ENCODE measurements at regions not wholly inside any gene's neighbourhood (a gene's known extent, or its start where the extent isn't known, plus 50 kb on each side); places are given as distances from the start of the nearest gene placed in this dataset.
A peak's percentile ranks its signal among the peaks of the same experiment; 100 is the strongest.

- TF ChIP-seq ZNF331 (CRISPR knock-in tag; IDR thresholded peaks at IDR 0.05; ENCODE audit: low read depth) (no peak), CREB1 (CRISPR knock-in tag; IDR thresholded peaks at IDR 0.05; ENCODE audit: low read depth) (no peak), NANOG (IDR thresholded peaks at IDR 0.05; ENCODE audit: borderline replicate concordance) (no peak), ZNF462 (CRISPR knock-in tag; IDR thresholded peaks at IDR 0.05) (no peak), STAT1 (IDR thresholded peaks at IDR 0.05; ENCODE audit: unreplicated experiment) (no peak), POLR2AphosphoS5 (IDR thresholded peaks at IDR 0.05; ENCODE audit: low read depth) (no peak), EZH2phosphoT487 (IDR thresholded peaks at IDR 0.05; ENCODE audit: unreplicated experiment) (no peak), JUNB (IDR thresholded peaks at IDR 0.05; ENCODE audit: unreplicated experiment) (no peak), ZNF114 (CRISPR knock-in tag; IDR thresholded peaks at IDR 0.05) (no peak), EZH2 (IDR thresholded peaks at IDR 0.05; ENCODE audit: low read depth, unreplicated experiment) (no peak), CTCF (conservative IDR thresholded peaks at IDR 0.05; ENCODE audit: low read depth in 2 of 2) (no peak), ETS1 (IDR thresholded peaks at IDR 0.05) (no peak), REST (IDR thresholded peaks at IDR 0.05; ENCODE audit: unreplicated experiment) (no peak)
- Histone ChIP-seq H3K4me2 (no peak overlapping the region), H3K79me2 (replicated peaks; ENCODE audit: insufficient read depth) (no peaks in the 10 kb centered on the region), H3K4me3 (no peak overlapping the region), H3K4me1 (ENCODE audit: insufficient read depth) (peaks cover 8% of the 10 kb centered on the region), H3K36me3 (ENCODE audit: insufficient read depth) (0 out of 2 replicates have a peak, but pooled peaks cover 4% of the 10 kb centered on the region), H3F3A (replicated peaks; ENCODE audit: low read depth) (0 out of 2 replicates have a peak, but pooled peaks cover 5% of the 10 kb centered on the region), H3K27ac (ENCODE audit: low read depth) (no peak overlapping the region), H3K27me3 (ENCODE audit: insufficient read depth) (no peaks in the 10 kb centered on the region), H4K20me1 (replicated peaks; ENCODE audit: insufficient read depth) (no peaks in the 10 kb centered on the region), H3K9me2 (ENCODE audit: insufficient read depth) (peaks cover 28% of the 10 kb centered on the region), H2AFZ (peak overlapping the region; percentile 23; the same call in 1 of the 2 replicates)
- no peaks in the 10 kb centered on the region for H3K27me3 Mint-ChIP-seq (ENCODE audit: insufficient read depth, low read depth, poor library complexity)
- ATAC-seq: no peak
- no peak overlapping the region for H3K4me3 Mint-ChIP-seq
- H3K9me3 Mint-ChIP-seq: no peaks in the 10 kb centered on the region
- DNase-seq (ENCODE audit: low spot score): no peak
- H3K4me1 Mint-ChIP-seq: no peaks in the 10 kb centered on the region
- no peak overlapping the region for H3K27ac Mint-ChIP-seq
- H3K36me3 Mint-ChIP-seq (ENCODE audit: low read depth): no peaks in the 10 kb centered on the region
Observed at GRCh38 chr16:22674832-22675191, 139.2 kb upstream of the HS3ST2 start.
